GM23338 (cell line): ENCODE measurements at regions not wholly inside any gene's neighbourhood (a gene's known extent, or its start where the extent isn't known, plus 50 kb on each side); places are given as distances from the start of the nearest gene placed in this dataset.

Source experiments
- ATAC-seq: fragments of 200-7000 bp; cut with Tn5 transposase; 3 replicates; pipeline ENCODE4 v1.9.1; 2020
- DNase-seq: peaks from one replicate; pipeline ENCODE4 v3.0.0-alpha.2; 2015; ENCODE audit warnings: low spot score
- H2AFZ ChIP-seq: fragments of 200-600 bp; sonication (generic); 2 replicates; pipeline ENCODE4 v1.8.0; 2016; ENCODE audit warnings: antibody characterized with exemption, mild to moderate bottlenecking, moderate library complexity
- H3F3A ChIP-seq: fragments of 200-600 bp; sonication (generic); replicated peaks from 2 replicates; pipeline ENCODE4 v1.8.0; 2017; ENCODE audit warnings: antibody characterized with exemption, mixed run types, low read depth
- H3K27ac ChIP-seq: fragments of 200-600 bp; sonication (generic); 2 replicates; pipeline ENCODE4 v1.6.1; 2016; ENCODE audit warnings: low read depth
- H3K27me3 ChIP-seq: fragments of 200-600 bp; sonication (generic); 2 replicates; pipeline ENCODE4 v1.8.0; 2016; ENCODE audit warnings: mild to moderate bottlenecking, mixed run types, moderate library complexity; ENCODE audit not compliant: insufficient read depth
- H3K36me3 ChIP-seq: fragments of 200-600 bp; sonication (generic); 2 replicates; pipeline ENCODE4 v1.8.0; 2016; ENCODE audit warnings: mild to moderate bottlenecking; ENCODE audit not compliant: insufficient read depth
- H3K4me1 ChIP-seq: fragments of 200-600 bp; sonication (generic); 2 replicates; pipeline ENCODE4 v1.8.0; 2016; ENCODE audit warnings: mild to moderate bottlenecking, moderate library complexity; ENCODE audit not compliant: insufficient read depth
- H3K4me2 ChIP-seq: fragments of 200-600 bp; sonication (generic); 2 replicates; pipeline ENCODE4 v1.7.1; 2017; ENCODE audit warnings: mixed run types
- H3K4me3 ChIP-seq: fragments of 200-600 bp; sonication (generic); 2 replicates; pipeline ENCODE4 v1.6.1; 2016; ENCODE audit warnings: mixed run types
- H3K79me2 ChIP-seq: fragments of 200-600 bp; sonication (generic); replicated peaks from 2 replicates; pipeline ENCODE4 v1.8.0; 2017; ENCODE audit warnings: mild to moderate bottlenecking; ENCODE audit not compliant: insufficient read depth
- H3K9me2 ChIP-seq: fragments of 200-600 bp; sonication (generic); 2 replicates; pipeline ENCODE4 v1.8.0; 2017; ENCODE audit not compliant: insufficient read depth
- H4K20me1 ChIP-seq: fragments of 200-600 bp; sonication (generic); replicated peaks from 2 replicates; pipeline ENCODE4 v1.8.0; 2017; ENCODE audit warnings: mild to moderate bottlenecking; ENCODE audit not compliant: insufficient read depth
- H3K27ac Mint-ChIP-seq: 2 replicates; pipeline ENCODE4 v1.8.0; 2020; ENCODE audit warnings: inconsistent platforms, mild to moderate bottlenecking, moderate library complexity, mixed read lengths
- H3K27me3 Mint-ChIP-seq: 3 replicates; pipeline ENCODE4 v1.8.0; 2022; ENCODE audit warnings: low read depth, mild to moderate bottlenecking, moderate library complexity, mixed read lengths, inconsistent platforms; ENCODE audit not compliant: insufficient read depth, poor library complexity
- H3K36me3 Mint-ChIP-seq: 3 replicates; pipeline ENCODE4 v1.8.0; 2021; ENCODE audit warnings: low read depth, mild to moderate bottlenecking, inconsistent platforms, moderate library complexity, mixed read lengths
- H3K4me1 Mint-ChIP-seq: 3 replicates; pipeline ENCODE4 v1.8.0; 2020; ENCODE audit warnings: mild to moderate bottlenecking, inconsistent platforms, mixed read lengths
- H3K4me3 Mint-ChIP-seq: 3 replicates; pipeline ENCODE4 v1.8.0; 2021; ENCODE audit warnings: moderate library complexity, mild to moderate bottlenecking, inconsistent platforms, mixed read lengths
- H3K9me3 Mint-ChIP-seq: 3 replicates; pipeline ENCODE4 v1.8.0; 2020; ENCODE audit warnings: moderate library complexity, mild to moderate bottlenecking, inconsistent platforms, mixed read lengths
- CREB1 ChIP-seq: fragments of 250-450 bp; sonication (Bioruptor Pico); IDR thresholded peaks from 2 replicates; pipeline ENCODE4 v1.5.0; 2020; ENCODE audit warnings: low read depth, mild to moderate bottlenecking, moderate library complexity
- EZH2 ChIP-seq: fragments of 200-600 bp; sonication (generic); IDR thresholded peaks from one replicate; pipeline ENCODE4 v1.8.0; 2017; ENCODE audit warnings: antibody characterized with exemption, mild to moderate bottlenecking, low read depth; ENCODE audit not compliant: unreplicated experiment
- EZH2phosphoT487 ChIP-seq: fragments of 200-600 bp; sonication (generic); IDR thresholded peaks from one replicate; pipeline ENCODE4 v1.8.1; 2018; ENCODE audit warnings: antibody characterized with exemption; ENCODE audit not compliant: unreplicated experiment
- JUNB ChIP-seq: IDR thresholded peaks from one replicate; pipeline ENCODE4 v1.6.1; 2016; ENCODE audit warnings: antibody characterized with exemption; ENCODE audit not compliant: unreplicated experiment
- NANOG ChIP-seq: IDR thresholded peaks from 2 replicates; pipeline ENCODE4 v1.6.1; 2016; ENCODE audit warnings: antibody characterized with exemption, borderline replicate concordance
- POLR2AphosphoS5 ChIP-seq: IDR thresholded peaks from 2 replicates; pipeline ENCODE4 v1.6.1; 2016; ENCODE audit warnings: antibody characterized with exemption, low read depth
- STAT1 ChIP-seq: IDR thresholded peaks from one replicate; pipeline ENCODE4 v1.6.1; 2016; ENCODE audit warnings: antibody characterized with exemption; ENCODE audit not compliant: unreplicated experiment
- ZNF114 ChIP-seq: fragments of 250-450 bp; sonication (Bioruptor Pico); IDR thresholded peaks from 2 replicates; pipeline ENCODE4 v1.5.0; 2020; ENCODE audit warnings: mild to moderate bottlenecking, moderate library complexity
- ZNF331 ChIP-seq: fragments of 250-450 bp; sonication (Bioruptor Pico); IDR thresholded peaks from 2 replicates; pipeline ENCODE4 v1.5.0; 2020; ENCODE audit warnings: low read depth, mild to moderate bottlenecking, moderate library complexity
- TF ChIP-seq, protein P1 (sequence below): fragments of 250-450 bp; sonication (Bioruptor Pico); IDR thresholded peaks from 2 replicates; pipeline ENCODE4 v1.5.0; 2020; ENCODE audit warnings: mild to moderate bottlenecking, moderate library complexity
- TF ChIP-seq, protein P2 (sequence below): IDR thresholded peaks from 2 replicates; pipeline ENCODE4 v1.6.1; 2016; ENCODE audit warnings: antibody characterized with exemption
- TF ChIP-seq, protein P3 (sequence below), 2 experiments: fragments of 200-600 bp in 1 of 2; sonication (generic) in 1 of 2; conservative IDR thresholded peaks; 2 replicates each; pipeline versions ENCODE4 v1.5.1 to v1.6.1; 2016 to 2017; ENCODE audit warnings: antibody characterized with exemption in 2 of 2, low read depth in 2 of 2, mild to moderate bottlenecking in 2 of 2, moderate library complexity in 1 of 2
- TF ChIP-seq, protein P4 (sequence below): IDR thresholded peaks from one replicate; pipeline ENCODE4 v1.6.1; 2018; ENCODE audit warnings: antibody characterized with exemption; ENCODE audit not compliant: unreplicated experiment

DNA sequence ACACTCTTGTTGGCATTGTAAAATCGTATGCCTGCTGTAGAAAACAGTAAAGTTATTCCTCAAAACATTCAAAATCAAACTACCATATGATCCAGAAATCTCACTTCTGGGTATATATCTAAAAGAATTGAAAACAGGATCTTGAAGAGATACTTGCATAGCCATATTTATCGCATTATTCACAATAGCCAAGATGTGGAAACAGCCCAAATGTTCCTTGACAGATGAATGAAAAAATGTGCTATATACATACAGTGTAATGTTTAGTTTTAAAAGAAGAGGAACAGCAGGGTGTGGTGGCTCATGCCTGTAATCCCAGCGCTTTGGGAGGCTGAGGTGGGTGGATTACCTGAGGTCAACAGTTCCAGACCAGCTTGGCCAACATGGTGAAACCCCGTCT is 234.1 kb upstream of the DAB2 start:
- no peak for DNase-seq
- H4K20me1 ChIP-seq = no peaks in the 10 kb centered on the region
- no peak overlapping the region for H3K27ac ChIP-seq
- no peak overlapping the region for H3K4me2 ChIP-seq
- no peaks in the 10 kb centered on the region for H3K27me3 ChIP-seq
- peaks cover 2% of the 10 kb centered on the region for H3K27me3 Mint-ChIP-seq
- H3K27ac Mint-ChIP-seq = no peak overlapping the region
- no peaks in the 10 kb centered on the region for H3K36me3 ChIP-seq
- H3K4me1 Mint-ChIP-seq = peaks cover 14% of the 10 kb centered on the region; the same call in 2 of the 3 replicates
- no peaks in the 10 kb centered on the region; the same call in 2 of the 3 replicates for H3K9me3 Mint-ChIP-seq
- H3K9me2 ChIP-seq = no peaks in the 10 kb centered on the region
- H3K36me3 Mint-ChIP-seq = no peaks in the 10 kb centered on the region
- 0 out of 2 replicates have a peak, but pooled peaks cover 4% of the 10 kb centered on the region for H3K4me1 ChIP-seq
- no peak overlapping the region for H3K4me3 Mint-ChIP-seq
- H3F3A ChIP-seq = no peaks in the 10 kb centered on the region
- TF ChIP-seq NANOG (no peak), EZH2 (no peak), ZNF331 (CRISPR knock-in tag) (no peak), CREB1 (CRISPR knock-in tag) (no peak), JUNB (no peak), EZH2phosphoT487 (no peak), POLR2AphosphoS5 (no peak), ZNF114 (CRISPR knock-in tag) (no peak), STAT1 (no peak)
- TF ChIP-seq, protein P1, sequence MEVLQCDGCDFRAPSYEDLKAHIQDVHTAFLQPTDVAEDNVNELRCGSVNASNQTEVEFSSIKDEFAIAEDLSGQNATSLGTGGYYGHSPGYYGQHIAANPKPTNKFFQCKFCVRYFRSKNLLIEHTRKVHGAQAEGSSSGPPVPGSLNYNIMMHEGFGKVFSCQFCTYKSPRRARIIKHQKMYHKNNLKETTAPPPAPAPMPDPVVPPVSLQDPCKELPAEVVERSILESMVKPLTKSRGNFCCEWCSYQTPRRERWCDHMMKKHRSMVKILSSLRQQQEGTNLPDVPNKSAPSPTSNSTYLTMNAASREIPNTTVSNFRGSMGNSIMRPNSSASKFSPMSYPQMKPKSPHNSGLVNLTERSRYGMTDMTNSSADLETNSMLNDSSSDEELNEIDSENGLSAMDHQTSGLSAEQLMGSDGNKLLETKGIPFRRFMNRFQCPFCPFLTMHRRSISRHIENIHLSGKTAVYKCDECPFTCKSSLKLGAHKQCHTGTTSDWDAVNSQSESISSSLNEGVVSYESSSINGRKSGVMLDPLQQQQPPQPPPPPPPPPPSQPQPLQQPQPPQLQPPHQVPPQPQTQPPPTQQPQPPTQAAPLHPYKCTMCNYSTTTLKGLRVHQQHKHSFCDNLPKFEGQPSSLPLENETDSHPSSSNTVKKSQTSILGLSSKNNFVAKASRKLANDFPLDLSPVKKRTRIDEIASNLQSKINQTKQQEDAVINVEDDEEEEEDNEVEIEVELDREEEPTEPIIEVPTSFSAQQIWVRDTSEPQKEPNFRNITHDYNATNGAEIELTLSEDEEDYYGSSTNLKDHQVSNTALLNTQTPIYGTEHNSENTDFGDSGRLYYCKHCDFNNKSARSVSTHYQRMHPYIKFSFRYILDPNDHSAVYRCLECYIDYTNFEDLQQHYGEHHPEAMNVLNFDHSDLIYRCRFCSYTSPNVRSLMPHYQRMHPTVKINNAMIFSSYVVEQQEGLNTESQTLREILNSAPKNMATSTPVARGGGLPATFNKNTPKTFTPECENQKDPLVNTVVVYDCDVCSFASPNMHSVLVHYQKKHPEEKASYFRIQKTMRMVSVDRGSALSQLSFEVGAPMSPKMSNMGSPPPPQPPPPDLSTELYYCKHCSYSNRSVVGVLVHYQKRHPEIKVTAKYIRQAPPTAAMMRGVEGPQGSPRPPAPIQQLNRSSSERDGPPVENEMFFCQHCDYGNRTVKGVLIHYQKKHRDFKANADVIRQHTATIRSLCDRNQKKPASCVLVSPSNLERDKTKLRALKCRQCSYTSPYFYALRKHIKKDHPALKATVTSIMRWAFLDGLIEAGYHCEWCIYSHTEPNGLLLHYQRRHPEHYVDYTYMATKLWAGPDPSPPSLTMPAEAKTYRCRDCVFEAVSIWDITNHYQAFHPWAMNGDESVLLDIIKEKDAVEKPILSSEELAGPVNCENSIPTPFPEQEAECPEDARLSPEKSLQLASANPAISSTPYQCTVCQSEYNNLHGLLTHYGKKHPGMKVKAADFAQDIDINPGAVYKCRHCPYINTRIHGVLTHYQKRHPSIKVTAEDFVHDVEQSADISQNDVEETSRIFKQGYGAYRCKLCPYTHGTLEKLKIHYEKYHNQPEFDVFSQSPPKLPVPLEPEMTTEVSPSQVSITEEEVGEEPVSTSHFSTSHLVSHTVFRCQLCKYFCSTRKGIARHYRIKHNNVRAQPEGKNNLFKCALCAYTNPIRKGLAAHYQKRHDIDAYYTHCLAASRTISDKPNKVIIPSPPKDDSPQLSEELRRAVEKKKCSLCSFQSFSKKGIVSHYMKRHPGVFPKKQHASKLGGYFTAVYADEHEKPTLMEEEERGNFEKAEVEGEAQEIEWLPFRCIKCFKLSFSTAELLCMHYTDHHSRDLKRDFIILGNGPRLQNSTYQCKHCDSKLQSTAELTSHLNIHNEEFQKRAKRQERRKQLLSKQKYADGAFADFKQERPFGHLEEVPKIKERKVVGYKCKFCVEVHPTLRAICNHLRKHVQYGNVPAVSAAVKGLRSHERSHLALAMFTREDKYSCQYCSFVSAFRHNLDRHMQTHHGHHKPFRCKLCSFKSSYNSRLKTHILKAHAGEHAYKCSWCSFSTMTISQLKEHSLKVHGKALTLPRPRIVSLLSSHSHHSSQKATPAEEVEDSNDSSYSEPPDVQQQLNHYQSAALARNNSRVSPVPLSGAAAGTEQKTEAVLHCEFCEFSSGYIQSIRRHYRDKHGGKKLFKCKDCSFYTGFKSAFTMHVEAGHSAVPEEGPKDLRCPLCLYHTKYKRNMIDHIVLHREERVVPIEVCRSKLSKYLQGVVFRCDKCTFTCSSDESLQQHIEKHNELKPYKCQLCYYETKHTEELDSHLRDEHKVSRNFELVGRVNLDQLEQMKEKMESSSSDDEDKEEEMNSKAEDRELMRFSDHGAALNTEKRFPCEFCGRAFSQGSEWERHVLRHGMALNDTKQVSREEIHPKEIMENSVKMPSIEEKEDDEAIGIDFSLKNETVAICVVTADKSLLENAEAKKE (CRISPR knock-in tag) = no peak
- TF ChIP-seq, protein P2, sequence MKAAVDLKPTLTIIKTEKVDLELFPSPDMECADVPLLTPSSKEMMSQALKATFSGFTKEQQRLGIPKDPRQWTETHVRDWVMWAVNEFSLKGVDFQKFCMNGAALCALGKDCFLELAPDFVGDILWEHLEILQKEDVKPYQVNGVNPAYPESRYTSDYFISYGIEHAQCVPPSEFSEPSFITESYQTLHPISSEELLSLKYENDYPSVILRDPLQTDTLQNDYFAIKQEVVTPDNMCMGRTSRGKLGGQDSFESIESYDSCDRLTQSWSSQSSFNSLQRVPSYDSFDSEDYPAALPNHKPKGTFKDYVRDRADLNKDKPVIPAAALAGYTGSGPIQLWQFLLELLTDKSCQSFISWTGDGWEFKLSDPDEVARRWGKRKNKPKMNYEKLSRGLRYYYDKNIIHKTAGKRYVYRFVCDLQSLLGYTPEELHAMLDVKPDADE = no peak
- TF ChIP-seq, protein P3, sequence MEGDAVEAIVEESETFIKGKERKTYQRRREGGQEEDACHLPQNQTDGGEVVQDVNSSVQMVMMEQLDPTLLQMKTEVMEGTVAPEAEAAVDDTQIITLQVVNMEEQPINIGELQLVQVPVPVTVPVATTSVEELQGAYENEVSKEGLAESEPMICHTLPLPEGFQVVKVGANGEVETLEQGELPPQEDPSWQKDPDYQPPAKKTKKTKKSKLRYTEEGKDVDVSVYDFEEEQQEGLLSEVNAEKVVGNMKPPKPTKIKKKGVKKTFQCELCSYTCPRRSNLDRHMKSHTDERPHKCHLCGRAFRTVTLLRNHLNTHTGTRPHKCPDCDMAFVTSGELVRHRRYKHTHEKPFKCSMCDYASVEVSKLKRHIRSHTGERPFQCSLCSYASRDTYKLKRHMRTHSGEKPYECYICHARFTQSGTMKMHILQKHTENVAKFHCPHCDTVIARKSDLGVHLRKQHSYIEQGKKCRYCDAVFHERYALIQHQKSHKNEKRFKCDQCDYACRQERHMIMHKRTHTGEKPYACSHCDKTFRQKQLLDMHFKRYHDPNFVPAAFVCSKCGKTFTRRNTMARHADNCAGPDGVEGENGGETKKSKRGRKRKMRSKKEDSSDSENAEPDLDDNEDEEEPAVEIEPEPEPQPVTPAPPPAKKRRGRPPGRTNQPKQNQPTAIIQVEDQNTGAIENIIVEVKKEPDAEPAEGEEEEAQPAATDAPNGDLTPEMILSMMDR (conservative IDR thresholded peaks at IDR 0.05; ENCODE audit: low read depth in 2 of 2) = no peak
- TF ChIP-seq, protein P4, sequence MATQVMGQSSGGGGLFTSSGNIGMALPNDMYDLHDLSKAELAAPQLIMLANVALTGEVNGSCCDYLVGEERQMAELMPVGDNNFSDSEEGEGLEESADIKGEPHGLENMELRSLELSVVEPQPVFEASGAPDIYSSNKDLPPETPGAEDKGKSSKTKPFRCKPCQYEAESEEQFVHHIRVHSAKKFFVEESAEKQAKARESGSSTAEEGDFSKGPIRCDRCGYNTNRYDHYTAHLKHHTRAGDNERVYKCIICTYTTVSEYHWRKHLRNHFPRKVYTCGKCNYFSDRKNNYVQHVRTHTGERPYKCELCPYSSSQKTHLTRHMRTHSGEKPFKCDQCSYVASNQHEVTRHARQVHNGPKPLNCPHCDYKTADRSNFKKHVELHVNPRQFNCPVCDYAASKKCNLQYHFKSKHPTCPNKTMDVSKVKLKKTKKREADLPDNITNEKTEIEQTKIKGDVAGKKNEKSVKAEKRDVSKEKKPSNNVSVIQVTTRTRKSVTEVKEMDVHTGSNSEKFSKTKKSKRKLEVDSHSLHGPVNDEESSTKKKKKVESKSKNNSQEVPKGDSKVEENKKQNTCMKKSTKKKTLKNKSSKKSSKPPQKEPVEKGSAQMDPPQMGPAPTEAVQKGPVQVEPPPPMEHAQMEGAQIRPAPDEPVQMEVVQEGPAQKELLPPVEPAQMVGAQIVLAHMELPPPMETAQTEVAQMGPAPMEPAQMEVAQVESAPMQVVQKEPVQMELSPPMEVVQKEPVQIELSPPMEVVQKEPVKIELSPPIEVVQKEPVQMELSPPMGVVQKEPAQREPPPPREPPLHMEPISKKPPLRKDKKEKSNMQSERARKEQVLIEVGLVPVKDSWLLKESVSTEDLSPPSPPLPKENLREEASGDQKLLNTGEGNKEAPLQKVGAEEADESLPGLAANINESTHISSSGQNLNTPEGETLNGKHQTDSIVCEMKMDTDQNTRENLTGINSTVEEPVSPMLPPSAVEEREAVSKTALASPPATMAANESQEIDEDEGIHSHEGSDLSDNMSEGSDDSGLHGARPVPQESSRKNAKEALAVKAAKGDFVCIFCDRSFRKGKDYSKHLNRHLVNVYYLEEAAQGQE = no peak
- no peak for ATAC-seq
- no peak overlapping the region for H3K4me3 ChIP-seq
- no peak overlapping the region for H2AFZ ChIP-seq
- H3K79me2 ChIP-seq = no peaks in the 10 kb centered on the region
